Testis (tissue), 2 donors: ENCODE measurements at regions not wholly inside any gene's neighbourhood (a gene's known extent, or its start where the extent isn't known, plus 50 kb on each side); places are given as distances from the start of the nearest gene placed in this dataset.

Experiments used
- DNase-seq: peaks from one replicate; pipeline ENCODE4 v3.0.0-alpha.2; 2019
- H3K27ac ChIP-seq, 2 donors: fragments of 200-600 bp; sonication (generic); one replicate each; pipeline ENCODE4 v1.5.1; 2019
- H3K27me3 ChIP-seq: fragments of 200-600 bp; sonication (generic); one replicate; pipeline ENCODE4 v1.5.1; 2019
- H3K36me3 ChIP-seq: fragments of 200-600 bp; sonication (generic); one replicate; pipeline ENCODE4 v1.5.1; 2017; ENCODE audit warnings: low read depth; ENCODE audit errors: missing control alignments
- H3K4me1 ChIP-seq: fragments of 200-600 bp; sonication (generic); one replicate; pipeline ENCODE4 v1.5.1; 2019
- H3K4me3 ChIP-seq, 2 donors: fragments of 200-600 bp; sonication (generic); one replicate each; pipeline ENCODE4 v1.5.1; 2017 to 2019
- H3K9me3 ChIP-seq: fragments of 200-600 bp; sonication (generic); one replicate; pipeline ENCODE4 v1.5.1; 2017
- CTCF ChIP-seq, 3 experiments: fragments of 450-650 bp in 2 of 3; fragments of 200-600 bp in 1 of 3; sonication (generic) in 1 of 3; IDR thresholded peaks; one replicate each; pipeline ENCODE4 v1.5.1; 2016 to 2019; ENCODE audit warnings: antibody characterized with exemption in 3 of 3, mild to moderate bottlenecking in 2 of 3, moderate library complexity in 1 of 3
- POLR2A ChIP-seq: fragments of 450-650 bp; IDR thresholded peaks from one replicate; pipeline ENCODE4 v1.6.1; 2017; ENCODE audit warnings: antibody characterized with exemption, mild to moderate bottlenecking, moderate library complexity
- WGBS, 2 donors: methylation state at CpG; one replicate each; pipeline ENCODE4 v1.1.5; 2018; 5-methylcytosine and 5-hydroxymethylcytosine counted together
- intact Hi-C: fragments of 100-400 bp; cut with DNase I; formaldehyde crosslinking; loops from one replicate; pipeline ENCODE4 v1.15.1; 2023; ENCODE audit warnings: low total_unique reads

GRCh38 chr2:60221098-60221497, 332.4 kb downstream of the BCL11A start:
- 91 to 92% methylated on average over 3 of the region's 3 CpGs for WGBS, 2 donors

GRCh38 chr2:60219536-60219935, 333.9 kb downstream of the BCL11A start:
- no peaks in the 10 kb centered on the region for H3K4me1 ChIP-seq
- H3K9me3 ChIP-seq, result no peaks in the 10 kb centered on the region
- 67 to 78% methylated on average over 6 of the region's 6 CpGs for WGBS, 2 donors
- no peak for TF ChIP-seq POLR2A
- no peak for TF ChIP-seq CTCF (IDR thresholded peaks at IDR 0.05)
- intact Hi-C loops, result no loop called here
- H3K36me3 ChIP-seq, result no peaks in the 10 kb centered on the region
- no peak overlapping the region for H3K4me3 ChIP-seq
- H3K27me3 ChIP-seq, result no peaks in the 10 kb centered on the region
- no peak for DNase-seq
- no peak overlapping the region for H3K27ac ChIP-seq

More at GRCh38 chr2:60221098-60221497, 332.4 kb downstream of the BCL11A start:
- DNase-seq, result no peak
- no peak for TF ChIP-seq POLR2A
- no peak for TF ChIP-seq CTCF (IDR thresholded peaks at IDR 0.05)
- no peak overlapping the region for H3K27ac ChIP-seq
- no peaks in the 10 kb centered on the region for H3K9me3 ChIP-seq
- no peaks in the 10 kb centered on the region for H3K27me3 ChIP-seq
- intact Hi-C loops, result no loop called here
- no peak overlapping the region for H3K4me3 ChIP-seq
- no peaks in the 10 kb centered on the region for H3K36me3 ChIP-seq
- no peaks in the 10 kb centered on the region for H3K4me1 ChIP-seq

GRCh38 chr2:60216452-60216995, 336.9 kb downstream of the BCL11A start:
- H3K27me3 ChIP-seq, result no peaks in the 10 kb centered on the region
- TF ChIP-seq CTCF (IDR thresholded peaks at IDR 0.05) (no peak), POLR2A (no peak)
- H3K4me1 ChIP-seq, result no peaks in the 10 kb centered on the region
- intact Hi-C loops, result no loop called here
- DNase-seq, result no peak
- WGBS, 2 donors, result 50 to 59% methylated on average over 4 of the region's 4 CpGs
- no peak overlapping the region for H3K27ac ChIP-seq
- H3K36me3 ChIP-seq, result no peaks in the 10 kb centered on the region
- no peaks in the 10 kb centered on the region for H3K9me3 ChIP-seq
- no peak overlapping the region for H3K4me3 ChIP-seq

GRCh38 chr2:60215386-60215901, 338.0 kb downstream of the BCL11A start:
- H3K4me3 ChIP-seq, result no peak overlapping the region
- H3K27ac ChIP-seq, result no peak overlapping the region
- TF ChIP-seq CTCF (IDR thresholded peaks at IDR 0.05) (no peak), POLR2A (no peak)
- no peak for DNase-seq
- 21 to 39% methylated on average over 16 to 17 of the region's 17 CpGs for WGBS, 2 donors
- intact Hi-C loops, result no loop called here
- no peaks in the 10 kb centered on the region for H3K4me1 ChIP-seq
- H3K36me3 ChIP-seq, result no peaks in the 10 kb centered on the region
- H3K9me3 ChIP-seq, result no peaks in the 10 kb centered on the region
- H3K27me3 ChIP-seq, result no peaks in the 10 kb centered on the region

GRCh38 chr2:60214626-60214875, 338.9 kb downstream of the BCL11A start:
- Histone ChIP-seq H3K27me3 (no peaks in the 10 kb centered on the region), H3K4me3 (no peak overlapping the region), H3K9me3 (no peaks in the 10 kb centered on the region), H3K27ac (no peak overlapping the region), H3K36me3 (no peaks in the 10 kb centered on the region), H3K4me1 (no peaks in the 10 kb centered on the region)
- intact Hi-C loops, result no loop called here
- TF ChIP-seq POLR2A (no peak), CTCF (IDR thresholded peaks at IDR 0.05) (no peak)
- DNase-seq, result no peak
